Hindlimb muscle (tissue), 1 donor: ENCODE measurements at regions not wholly inside any gene's neighbourhood (a gene's known extent, or its start where the extent isn't known, plus 50 kb on each side); places are given as distances from the start of the nearest gene placed in this dataset.

Experiments used
- DNase-seq: peaks from one replicate; pipeline ENCODE4 v3.0.0-alpha.2; 2013

- DNase-seq, result no peak
Measured at GRCh38 chr1:238895911-238896310, 490.5 kb upstream of the CHRM3 start.

GRCh38 chr1:238892612-238893011 lies 493.8 kb upstream of the CHRM3 start:
- no peak for DNase-seq

- no peak for DNase-seq
Measured at GRCh38 chr1:238861342-238862066, 524.9 kb upstream of the CHRM3 start.

GRCh38 chr1:238833919-238834318 lies 552.4 kb upstream of the CHRM3 start:
- no peak for DNase-seq

- DNase-seq, result no peak
Measured at GRCh38 chr1:238832106-238832505, 554.3 kb upstream of the CHRM3 start.

GRCh38 chr1:238830036-238830611 lies 556.2 kb upstream of the CHRM3 start:
- DNase-seq, result no peak

- DNase-seq, result peak; percentile 3
Measured at GRCh38 chr1:238826891-238827290, 559.5 kb upstream of the CHRM3 start.

- no peak for DNase-seq
Measured at GRCh38 chr1:238823416-238823815, 563.0 kb upstream of the CHRM3 start.

- no peak for DNase-seq
Measured at GRCh38 chr1:238811211-238811879, 575.0 kb upstream of the CHRM3 start.

GRCh38 chr1:238790882-238791281 lies 595.5 kb upstream of the CHRM3 start:
- DNase-seq, result no peak

GRCh38 chr1:238789916-238790667 lies 596.3 kb upstream of the CHRM3 start:
- no peak for DNase-seq

- DNase-seq, result no peak
Measured at GRCh38 chr1:238787471-238787870, 598.9 kb upstream of the CHRM3 start.

GRCh38 chr1:238783633-238784032 lies 602.7 kb upstream of the CHRM3 start:
- DNase-seq, result no peak

- DNase-seq, result no peak
Measured at GRCh38 chr1:238779716-238780115, 606.7 kb upstream of the CHRM3 start.

GRCh38 chr1:238778113-238778512 lies 608.3 kb upstream of the CHRM3 start:
- no peak for DNase-seq

- DNase-seq, result no peak
Measured at GRCh38 chr1:238777551-238777950, 608.8 kb upstream of the CHRM3 start.

- DNase-seq, result no peak
Measured at GRCh38 chr1:238776126-238776525, 610.2 kb upstream of the CHRM3 start.

- DNase-seq, result no peak
Measured at GRCh38 chr1:238772322-238772721, 614.0 kb upstream of the CHRM3 start.

GRCh38 chr1:238767321-238767720 lies 619.0 kb upstream of the CHRM3 start:
- DNase-seq, result no peak

GRCh38 chr1:238764779-238765178 lies 621.6 kb upstream of the CHRM3 start:
- DNase-seq, result no peak

- no peak for DNase-seq
Measured at GRCh38 chr1:238753252-238753651, 633.1 kb upstream of the CHRM3 start.

- no peak for DNase-seq
Measured at GRCh38 chr1:238752327-238752726, 634.0 kb upstream of the CHRM3 start.

GRCh38 chr1:238745069-238745468 lies 641.3 kb upstream of the CHRM3 start:
- no peak for DNase-seq
